ENCODE measurements at regions not wholly inside any gene's neighbourhood (a gene's known extent, or its start where the extent isn't known, plus 50 kb on each side); places are given as distances from the start of the nearest gene placed in this dataset.

- Histone ChIP-seq H3K9me2 (ENCODE audit: insufficient read depth) (0 out of 2 replicates have a peak, but pooled peaks cover 3% of the 10 kb centered on the region), H2AFZ (no peak overlapping the region), H4K20me1 (replicated peaks; ENCODE audit: insufficient read depth) (no peaks in the 10 kb centered on the region), H3K27ac (ENCODE audit: low read depth) (no peak overlapping the region), H3F3A (replicated peaks; ENCODE audit: low read depth) (no peaks in the 10 kb centered on the region), H3K4me3 (no peak overlapping the region), H3K36me3 (ENCODE audit: insufficient read depth) (no peaks in the 10 kb centered on the region), H3K79me2 (replicated peaks; ENCODE audit: insufficient read depth) (no peaks in the 10 kb centered on the region), H3K4me2 (no peak overlapping the region), H3K27me3 (ENCODE audit: insufficient read depth) (no peaks in the 10 kb centered on the region), H3K4me1 (ENCODE audit: insufficient read depth) (no peaks in the 10 kb centered on the region)
- Mint-ChIP-seq H3K9me3 (no peaks in the 10 kb centered on the region), H3K36me3 (ENCODE audit: low read depth) (peaks cover 4% of the 10 kb centered on the region; the same call in 1 of the 3 replicates), H3K4me1 (no peaks in the 10 kb centered on the region; the same call in 2 of the 3 replicates), H3K4me3 (no peak overlapping the region), H3K27me3 (ENCODE audit: insufficient read depth, low read depth, poor library complexity) (no peaks in the 10 kb centered on the region), H3K27ac (peak overlapping the region; percentile 25; the same call in 1 of the 2 replicates)
- no peak for DNase-seq (ENCODE audit: low spot score)
- no peak for ATAC-seq
- no peak for TF ChIP-seq CTCF (conservative IDR thresholded peaks at IDR 0.05; ENCODE audit: low read depth in 2 of 2)
- TF ChIP-seq ZNF462 (CRISPR knock-in tag; IDR thresholded peaks at IDR 0.05) = no peak
- TF ChIP-seq ZNF114 (CRISPR knock-in tag; IDR thresholded peaks at IDR 0.05) = no peak
- no peak for TF ChIP-seq CREB1 (CRISPR knock-in tag; IDR thresholded peaks at IDR 0.05; ENCODE audit: low read depth)
- no peak for TF ChIP-seq STAT1 (IDR thresholded peaks at IDR 0.05; ENCODE audit: unreplicated experiment)
- TF ChIP-seq EZH2 (IDR thresholded peaks at IDR 0.05; ENCODE audit: low read depth, unreplicated experiment) = no peak
- no peak for TF ChIP-seq JUNB (IDR thresholded peaks at IDR 0.05; ENCODE audit: unreplicated experiment)
- TF ChIP-seq ZNF331 (CRISPR knock-in tag; IDR thresholded peaks at IDR 0.05; ENCODE audit: low read depth) = no peak
- no peak for TF ChIP-seq REST (IDR thresholded peaks at IDR 0.05; ENCODE audit: unreplicated experiment)
- no peak for TF ChIP-seq NANOG (IDR thresholded peaks at IDR 0.05; ENCODE audit: borderline replicate concordance)
- no peak for TF ChIP-seq ETS1 (IDR thresholded peaks at IDR 0.05)
- TF ChIP-seq EZH2phosphoT487 (IDR thresholded peaks at IDR 0.05; ENCODE audit: unreplicated experiment) = no peak
- TF ChIP-seq POLR2AphosphoS5 (IDR thresholded peaks at IDR 0.05; ENCODE audit: low read depth) = no peak
Measured at GRCh38 chr3:168714609-168715240, 619.0 kb upstream of the GOLIM4 start.

Measured in GM23338 (cell line).